H9 (cell line): ENCODE measurements at regions not wholly inside any gene's neighbourhood (a gene's known extent, or its start where the extent isn't known, plus 50 kb on each side); places are given as distances from the start of the nearest gene placed in this dataset.

Source experiments
- DNase-seq: peaks from one replicate; pipeline ENCODE4 v3.0.0-alpha.2; 2017
- H2AFZ ChIP-seq: one replicate; pipeline ENCODE4 v1.6.1; 2013; ENCODE audit warnings: mild to moderate bottlenecking, low read length, control low read depth, moderate library complexity
- H2AK5ac ChIP-seq: 2 replicates; pipeline ENCODE4 v1.6.1; 2013; ENCODE audit warnings: low read length, control low read depth, mixed read lengths; ENCODE audit not compliant: insufficient read length
- H2BK120ac ChIP-seq: one replicate; pipeline ENCODE4 v1.6.1; 2013; ENCODE audit warnings: low read depth, mild to moderate bottlenecking, low read length, control low read depth, inconsistent platforms; ENCODE audit not compliant: poor library complexity, severe bottlenecking
- H2BK12ac ChIP-seq: 2 replicates; pipeline ENCODE4 v1.6.1; 2013; ENCODE audit warnings: low read length, control low read depth, mixed read lengths, low read depth; ENCODE audit not compliant: insufficient read length
- H2BK15ac ChIP-seq: 2 replicates; pipeline ENCODE4 v1.6.1; 2013; ENCODE audit warnings: low read depth, low read length, control low read depth
- H2BK20ac ChIP-seq: one replicate; pipeline ENCODE4 v1.6.1; 2013; ENCODE audit warnings: low read depth, mild to moderate bottlenecking, low read length, control low read depth, inconsistent platforms; ENCODE audit not compliant: poor library complexity, severe bottlenecking
- H2BK5ac ChIP-seq: 2 replicates; pipeline ENCODE4 v1.6.1; 2013; ENCODE audit warnings: low read length, control low read depth, mixed read lengths; ENCODE audit not compliant: insufficient read length
- H3K14ac ChIP-seq: 2 replicates; pipeline ENCODE4 v1.6.1; 2013; ENCODE audit warnings: low read length, control low read depth; ENCODE audit not compliant: insufficient read depth
- H3K18ac ChIP-seq: 2 replicates; pipeline ENCODE4 v1.6.1; 2013; ENCODE audit warnings: low read depth, mild to moderate bottlenecking, mixed read lengths, low read length, control low read depth; ENCODE audit not compliant: insufficient read length
- H3K23ac ChIP-seq: 2 replicates; pipeline ENCODE4 v1.6.1; 2013; ENCODE audit warnings: low read length, control low read depth, mixed read lengths, low read depth; ENCODE audit not compliant: insufficient read length
- H3K23me2 ChIP-seq: 2 replicates; pipeline ENCODE4 v1.6.1; 2013; ENCODE audit warnings: low read depth, mild to moderate bottlenecking, mixed read lengths, low read length, control low read depth; ENCODE audit not compliant: insufficient read length, poor library complexity, severe bottlenecking
- H3K27ac ChIP-seq: 2 replicates; pipeline ENCODE4 v1.5.1; 2013; ENCODE audit warnings: low read length, control low read depth, mixed read lengths, low read depth; ENCODE audit not compliant: insufficient read length
- H3K27me3 ChIP-seq: 2 replicates; pipeline ENCODE4 v1.6.1; 2013; ENCODE audit warnings: low read length, control low read depth, inconsistent platforms; ENCODE audit not compliant: insufficient read depth
- H3K4ac ChIP-seq: 2 replicates; pipeline ENCODE4 v1.6.1; 2013; ENCODE audit warnings: low read depth, mild to moderate bottlenecking, control low read depth, inconsistent platforms, low read length, moderate library complexity
- H3K4me1 ChIP-seq: 2 replicates; pipeline ENCODE4 v1.6.1; 2013; ENCODE audit warnings: low read length, control low read depth, inconsistent platforms; ENCODE audit not compliant: insufficient read depth
- H3K4me2 ChIP-seq: 2 replicates; pipeline ENCODE4 v1.6.1; 2013; ENCODE audit warnings: low read length, control low read depth, mixed read lengths; ENCODE audit not compliant: insufficient read length, insufficient read depth
- H3K56ac ChIP-seq: 2 replicates; pipeline ENCODE4 v1.6.1; 2013; ENCODE audit warnings: low read depth, mild to moderate bottlenecking, mixed read lengths, low read length, control low read depth; ENCODE audit not compliant: insufficient read length
- H3K79me1 ChIP-seq: 2 replicates; pipeline ENCODE4 v1.6.1; 2013; ENCODE audit warnings: low read depth, mild to moderate bottlenecking, moderate library complexity, low read length, control low read depth, inconsistent platforms; ENCODE audit not compliant: insufficient read depth, poor library complexity, severe bottlenecking
- H3K79me2 ChIP-seq: 2 replicates; pipeline ENCODE4 v1.6.1; 2013; ENCODE audit warnings: low read length, control low read depth, inconsistent platforms; ENCODE audit not compliant: insufficient read depth
- H3K9ac ChIP-seq: 2 replicates; pipeline ENCODE4 v1.6.1; 2013; ENCODE audit warnings: low read length, control low read depth, mixed read lengths; ENCODE audit not compliant: insufficient read length; ENCODE audit errors: extremely low read depth
- H3K9me3 ChIP-seq: one replicate; pipeline ENCODE4 v1.6.1; 2013; ENCODE audit warnings: low read depth, low read length, inconsistent platforms; ENCODE audit not compliant: control insufficient read depth
- H3T11ph ChIP-seq: one replicate; pipeline ENCODE4 v1.6.1; 2013; ENCODE audit warnings: mild to moderate bottlenecking, low read length, control low read depth, inconsistent platforms
- H4K20me1 ChIP-seq: one replicate; pipeline ENCODE4 v1.6.1; 2013; ENCODE audit not compliant: control insufficient read depth, insufficient read length, insufficient read depth
- H4K5ac ChIP-seq: 2 replicates; pipeline ENCODE4 v1.6.1; 2013; ENCODE audit warnings: low read depth, mild to moderate bottlenecking, mixed read lengths, low read length, control low read depth; ENCODE audit not compliant: insufficient read length
- H4K8ac ChIP-seq: replicated peaks from 2 replicates; pipeline ENCODE4 v1.6.1; 2013; ENCODE audit warnings: low read length, control low read depth, mixed read lengths, low read depth; ENCODE audit not compliant: insufficient read length
- H4K91ac ChIP-seq: 2 replicates; pipeline ENCODE4 v1.6.1; 2013; ENCODE audit warnings: low read depth, mild to moderate bottlenecking, moderate library complexity, mixed read lengths, low read length, control low read depth; ENCODE audit not compliant: insufficient read length
- H3K27ac Mint-ChIP-seq, 3 experiments: 2 replicates in 2 of 3; 3 replicates in 1 of 3; pipeline ENCODE4 v1.8.0; 2020 to 2021; ENCODE audit warnings: mixed read lengths in 3 of 3, mild to moderate bottlenecking in 1 of 3, moderate library complexity in 1 of 3
- H3K27me3 Mint-ChIP-seq: 2 replicates; pipeline ENCODE4 v1.8.0; 2021; ENCODE audit warnings: low read depth, mild to moderate bottlenecking, moderate library complexity, mixed read lengths
- H3K36me3 Mint-ChIP-seq, 3 experiments: 2 replicates in 2 of 3; 3 replicates in 1 of 3; pipeline ENCODE4 v1.8.0; 2020 to 2021; ENCODE audit warnings: low read depth in 3 of 3, mixed read lengths in 3 of 3; ENCODE audit not compliant: insufficient read depth in 1 of 3
- H3K4me1 Mint-ChIP-seq, 2 experiments: 2 replicates each; pipeline ENCODE4 v1.8.0; 2020; ENCODE audit warnings: mixed read lengths in 2 of 2
- H3K4me3 Mint-ChIP-seq, 2 experiments: 2 replicates in 1 of 2; 3 replicates in 1 of 2; pipeline ENCODE4 v1.8.0; 2020 to 2021; ENCODE audit warnings: mild to moderate bottlenecking in 2 of 2, mixed read lengths in 2 of 2, moderate library complexity in 1 of 2
- H3K9me3 Mint-ChIP-seq, 2 experiments: 2 replicates in 1 of 2; 3 replicates in 1 of 2; pipeline ENCODE4 v1.8.0; 2020; ENCODE audit warnings: mild to moderate bottlenecking in 2 of 2, mixed read lengths in 2 of 2, moderate library complexity in 1 of 2
- CTCF ChIP-seq: fragments of 200-600 bp; sonication (generic); conservative IDR thresholded peaks from 3 replicates; pipeline ENCODE4 v1.8.0; 2021; ENCODE audit warnings: antibody characterized with exemption, mild to moderate bottlenecking
- WGBS: extraction: QIAGEN DNeasy Blood & Tissue Kit; methylation state at CpG from one replicate; pipeline ENCODE4 v1.1.7; 2013; ENCODE audit warnings: missing lambda C conversion rate, low lambda C conversion rate, mixed read lengths; ENCODE audit not compliant: insufficient read length; ENCODE audit errors: extremely low coverage; 5-methylcytosine and 5-hydroxymethylcytosine counted together

GRCh38 chr5:111582993-111583601, 70.8 kb upstream of the STARD4 start:
- no peaks in the 10 kb centered on the region for H3K79me2 ChIP-seq
- no peak for TF ChIP-seq CTCF
- WGBS, result no CpG with 5 or more reads among the region's 4 CpGs
- H3K14ac ChIP-seq, result no peak overlapping the region
- no peak overlapping the region for H3K27ac Mint-ChIP-seq
- H3K4ac ChIP-seq, result no peak overlapping the region
- H3T11ph ChIP-seq, result no peak overlapping the region
- H3K4me1 Mint-ChIP-seq, result peaks cover 0 to 4% of the 10 kb centered on the region in 2 experiments; a peak in 1 of 4 replicates
- H3K56ac ChIP-seq, result no peak overlapping the region
- no peaks in the 10 kb centered on the region for H3K27me3 ChIP-seq
- no peak overlapping the region for H2AK5ac ChIP-seq
- no peaks in the 10 kb centered on the region for H3K27me3 Mint-ChIP-seq
- no peak overlapping the region for H3K4me3 Mint-ChIP-seq
- H3K23ac ChIP-seq, result no peak overlapping the region
- no peak overlapping the region for H3K18ac ChIP-seq
- H2BK120ac ChIP-seq, result no peak overlapping the region
- H4K20me1 ChIP-seq, result no peaks in the 10 kb centered on the region
- no peaks in the 10 kb centered on the region for H3K79me1 ChIP-seq
- H3K9ac ChIP-seq, result no peak overlapping the region
- H3K23me2 ChIP-seq, result no peaks in the 10 kb centered on the region
- H2AFZ ChIP-seq, result no peak overlapping the region
- no peaks in the 10 kb centered on the region; a peak in 2 of 5 replicates for H3K9me3 Mint-ChIP-seq
- no peak for DNase-seq
- no peaks in the 10 kb centered on the region for H3K4me1 ChIP-seq
- no peak overlapping the region for H4K8ac ChIP-seq
- H4K91ac ChIP-seq, result no peak overlapping the region
- H3K36me3 Mint-ChIP-seq, result no peaks in the 10 kb centered on the region; a peak in 1 of 7 replicates
- H2BK20ac ChIP-seq, result no peak overlapping the region
- H2BK15ac ChIP-seq, result no peak overlapping the region
- H3K27ac ChIP-seq, result no peak overlapping the region
- no peak overlapping the region for H2BK12ac ChIP-seq
- no peak overlapping the region for H4K5ac ChIP-seq
- H2BK5ac ChIP-seq, result no peak overlapping the region
- H3K4me2 ChIP-seq, result no peak overlapping the region
- H3K9me3 ChIP-seq, result no peaks in the 10 kb centered on the region
